ENCODE measurements at regions not wholly inside any gene's neighbourhood (a gene's known extent, or its start where the extent isn't known, plus 50 kb on each side); places are given as distances from the start of the nearest gene placed in this dataset.

- Histone ChIP-seq H3K4me1 (ENCODE audit: insufficient read depth, low read length) (peaks cover 47% of the 10 kb centered on the region), H3K27me3 (ENCODE audit: control insufficient read depth in 1 of 2, insufficient read depth in 2 of 2, low read length in 2 of 2) (no peaks in the 10 kb centered on the region), H3K9ac (ENCODE audit: low read length) (no peak overlapping the region), H3K4me3 (ENCODE audit: low read depth in 1 of 2, low read length in 2 of 2) (no peak overlapping the region), H3K36me3 (ENCODE audit: insufficient read depth, low read length) (no peaks in the 10 kb centered on the region), H3K9me3 (ENCODE audit: low read length) (no peaks in the 10 kb centered on the region), H3K27ac (ENCODE audit: low read depth, low read length) (peak overlapping the region; percentile 13)
These were observed 462.2 kb upstream of the PROK2 start for GRCh38 chr3:72247126-72247525.

- no peak overlapping the region for H3K4me3 ChIP-seq (ENCODE audit: low read depth in 1 of 2, low read length in 2 of 2)
- H3K36me3 ChIP-seq (ENCODE audit: insufficient read depth, low read length), result no peaks in the 10 kb centered on the region
- H3K27me3 ChIP-seq (ENCODE audit: control insufficient read depth in 1 of 2, insufficient read depth in 2 of 2, low read length in 2 of 2), result no peaks in the 10 kb centered on the region
- no peak overlapping the region for H3K9ac ChIP-seq (ENCODE audit: low read length)
- peak overlapping the region; percentile 13 for H3K27ac ChIP-seq (ENCODE audit: low read depth, low read length)
- H3K9me3 ChIP-seq (ENCODE audit: low read length), result no peaks in the 10 kb centered on the region
- peaks cover 47% of the 10 kb centered on the region for H3K4me1 ChIP-seq (ENCODE audit: insufficient read depth, low read length)
These were observed 461.7 kb upstream of the PROK2 start for GRCh38 chr3:72246685-72247084.

- Histone ChIP-seq H3K9ac (ENCODE audit: low read length) (no peak overlapping the region), H3K36me3 (ENCODE audit: insufficient read depth, low read length) (no peaks in the 10 kb centered on the region), H3K27ac (ENCODE audit: low read depth, low read length) (peak overlapping the region; percentile 48), H3K27me3 (ENCODE audit: control insufficient read depth in 1 of 2, insufficient read depth in 2 of 2, low read length in 2 of 2) (no peaks in the 10 kb centered on the region), H3K4me1 (ENCODE audit: insufficient read depth, low read length) (peaks cover 47% of the 10 kb centered on the region), H3K9me3 (ENCODE audit: low read length) (no peaks in the 10 kb centered on the region), H3K4me3 (ENCODE audit: low read depth in 1 of 2, low read length in 2 of 2) (peak overlapping the region in 1 of 2 donors; percentile 8)
These were observed 460.3 kb upstream of the PROK2 start for GRCh38 chr3:72245183-72245811.

GRCh38 chr3:72244396-72244795 is 459.4 kb upstream of the PROK2 start:
- peaks cover 47% of the 10 kb centered on the region for H3K4me1 ChIP-seq (ENCODE audit: insufficient read depth, low read length)
- no peaks in the 10 kb centered on the region for H3K9me3 ChIP-seq (ENCODE audit: low read length)
- H3K9ac ChIP-seq (ENCODE audit: low read length), result no peak overlapping the region
- H3K27ac ChIP-seq (ENCODE audit: low read depth, low read length), result no peak overlapping the region
- no peaks in the 10 kb centered on the region for H3K36me3 ChIP-seq (ENCODE audit: insufficient read depth, low read length)
- no peak overlapping the region for H3K4me3 ChIP-seq (ENCODE audit: low read depth in 1 of 2, low read length in 2 of 2)
- H3K27me3 ChIP-seq (ENCODE audit: control insufficient read depth in 1 of 2, insufficient read depth in 2 of 2, low read length in 2 of 2), result no peaks in the 10 kb centered on the region

GRCh38 chr3:72242326-72242725 is 457.4 kb upstream of the PROK2 start:
- no peaks in the 10 kb centered on the region for H3K27me3 ChIP-seq (ENCODE audit: control insufficient read depth in 1 of 2, insufficient read depth in 2 of 2, low read length in 2 of 2)

GRCh38 chr3:72241525-72241924 is 456.6 kb upstream of the PROK2 start:
- no peak overlapping the region for H3K9ac ChIP-seq (ENCODE audit: low read length)
- H3K9me3 ChIP-seq (ENCODE audit: low read length), result no peaks in the 10 kb centered on the region
- peaks cover 31% of the 10 kb centered on the region for H3K4me1 ChIP-seq (ENCODE audit: insufficient read depth, low read length)
- H3K36me3 ChIP-seq (ENCODE audit: insufficient read depth, low read length), result no peaks in the 10 kb centered on the region
- H3K27me3 ChIP-seq (ENCODE audit: control insufficient read depth in 1 of 2, insufficient read depth in 2 of 2, low read length in 2 of 2), result no peaks in the 10 kb centered on the region
- no peak overlapping the region for H3K27ac ChIP-seq (ENCODE audit: low read depth, low read length)
- no peak overlapping the region for H3K4me3 ChIP-seq (ENCODE audit: low read depth in 1 of 2, low read length in 2 of 2)

More at GRCh38 chr3:72242326-72242725, 457.4 kb upstream of the PROK2 start:
- Histone ChIP-seq H3K4me1 (ENCODE audit: insufficient read depth, low read length) (peaks cover 39% of the 10 kb centered on the region), H3K9me3 (ENCODE audit: low read length) (no peaks in the 10 kb centered on the region), H3K9ac (ENCODE audit: low read length) (no peak overlapping the region), H3K36me3 (ENCODE audit: insufficient read depth, low read length) (no peaks in the 10 kb centered on the region), H3K27ac (ENCODE audit: low read depth, low read length) (no peak overlapping the region), H3K4me3 (ENCODE audit: low read depth in 1 of 2, low read length in 2 of 2) (no peak overlapping the region)

GRCh38 chr3:72240531-72240930 is 455.6 kb upstream of the PROK2 start:
- Histone ChIP-seq H3K9me3 (ENCODE audit: low read length) (no peaks in the 10 kb centered on the region), H3K4me3 (ENCODE audit: low read depth in 1 of 2, low read length in 2 of 2) (no peak overlapping the region), H3K27me3 (ENCODE audit: control insufficient read depth in 1 of 2, insufficient read depth in 2 of 2, low read length in 2 of 2) (no peaks in the 10 kb centered on the region), H3K9ac (ENCODE audit: low read length) (no peak overlapping the region), H3K4me1 (ENCODE audit: insufficient read depth, low read length) (peaks cover 21% of the 10 kb centered on the region), H3K27ac (ENCODE audit: low read depth, low read length) (no peak overlapping the region), H3K36me3 (ENCODE audit: insufficient read depth, low read length) (no peaks in the 10 kb centered on the region)

GRCh38 chr3:72238801-72239200 is 453.9 kb upstream of the PROK2 start:
- Histone ChIP-seq H3K9me3 (ENCODE audit: low read length) (no peaks in the 10 kb centered on the region), H3K4me1 (ENCODE audit: insufficient read depth, low read length) (peaks cover 17% of the 10 kb centered on the region), H3K27ac (ENCODE audit: low read depth, low read length) (no peak overlapping the region), H3K4me3 (ENCODE audit: low read depth in 1 of 2, low read length in 2 of 2) (no peak overlapping the region), H3K36me3 (ENCODE audit: insufficient read depth, low read length) (no peaks in the 10 kb centered on the region), H3K9ac (ENCODE audit: low read length) (no peak overlapping the region), H3K27me3 (ENCODE audit: control insufficient read depth in 1 of 2, insufficient read depth in 2 of 2, low read length in 2 of 2) (no peaks in the 10 kb centered on the region)

- H3K27me3 ChIP-seq (ENCODE audit: control insufficient read depth in 1 of 2, insufficient read depth in 2 of 2, low read length in 2 of 2), result no peaks in the 10 kb centered on the region
- H3K9ac ChIP-seq (ENCODE audit: low read length), result no peak overlapping the region
- H3K4me1 ChIP-seq (ENCODE audit: insufficient read depth, low read length), result peaks cover 21% of the 10 kb centered on the region
- no peaks in the 10 kb centered on the region for H3K9me3 ChIP-seq (ENCODE audit: low read length)
- no peaks in the 10 kb centered on the region for H3K36me3 ChIP-seq (ENCODE audit: insufficient read depth, low read length)
- no peak overlapping the region for H3K27ac ChIP-seq (ENCODE audit: low read depth, low read length)
- no peak overlapping the region for H3K4me3 ChIP-seq (ENCODE audit: low read depth in 1 of 2, low read length in 2 of 2)
These were observed 453.2 kb upstream of the PROK2 start for GRCh38 chr3:72238010-72238691.

GRCh38 chr3:72237679-72238009 is 452.7 kb upstream of the PROK2 start:
- H3K4me3 ChIP-seq (ENCODE audit: low read depth in 1 of 2, low read length in 2 of 2), result no peak overlapping the region
- H3K9ac ChIP-seq (ENCODE audit: low read length), result no peak overlapping the region
- H3K9me3 ChIP-seq (ENCODE audit: low read length), result no peaks in the 10 kb centered on the region
- no peaks in the 10 kb centered on the region for H3K27me3 ChIP-seq (ENCODE audit: control insufficient read depth in 1 of 2, insufficient read depth in 2 of 2, low read length in 2 of 2)
- no peaks in the 10 kb centered on the region for H3K36me3 ChIP-seq (ENCODE audit: insufficient read depth, low read length)
- H3K4me1 ChIP-seq (ENCODE audit: insufficient read depth, low read length), result peaks cover 21% of the 10 kb centered on the region
- H3K27ac ChIP-seq (ENCODE audit: low read depth, low read length), result no peak overlapping the region

- no peaks in the 10 kb centered on the region for H3K36me3 ChIP-seq (ENCODE audit: insufficient read depth, low read length)
- H3K4me1 ChIP-seq (ENCODE audit: insufficient read depth, low read length), result peaks cover 50% of the 10 kb centered on the region
- no peaks in the 10 kb centered on the region for H3K27me3 ChIP-seq (ENCODE audit: control insufficient read depth in 1 of 2, insufficient read depth in 2 of 2, low read length in 2 of 2)
- no peaks in the 10 kb centered on the region for H3K9me3 ChIP-seq (ENCODE audit: low read length)
- H3K9ac ChIP-seq (ENCODE audit: low read length), result no peak overlapping the region
- no peak overlapping the region for H3K27ac ChIP-seq (ENCODE audit: low read depth, low read length)
- no peak overlapping the region for H3K4me3 ChIP-seq (ENCODE audit: low read depth in 1 of 2, low read length in 2 of 2)
These were observed 449.4 kb upstream of the PROK2 start for GRCh38 chr3:72234391-72234790.

- H3K9ac ChIP-seq (ENCODE audit: low read length), result no peak overlapping the region
- peaks cover 48% of the 10 kb centered on the region for H3K4me1 ChIP-seq (ENCODE audit: insufficient read depth, low read length)
- no peak overlapping the region for H3K4me3 ChIP-seq (ENCODE audit: low read depth in 1 of 2, low read length in 2 of 2)
- no peaks in the 10 kb centered on the region for H3K27me3 ChIP-seq (ENCODE audit: control insufficient read depth in 1 of 2, insufficient read depth in 2 of 2, low read length in 2 of 2)
- no peaks in the 10 kb centered on the region for H3K36me3 ChIP-seq (ENCODE audit: insufficient read depth, low read length)
- H3K27ac ChIP-seq (ENCODE audit: low read depth, low read length), result no peak overlapping the region
- no peaks in the 10 kb centered on the region for H3K9me3 ChIP-seq (ENCODE audit: low read length)
These were observed 448.6 kb upstream of the PROK2 start for GRCh38 chr3:72233571-72233970.

Measured in muscle layer of colon (tissue), 2 donors.